Retina (tissue), 1 donor: ENCODE measurements at regions not wholly inside any gene's neighbourhood (a gene's known extent, or its start where the extent isn't known, plus 50 kb on each side); places are given as distances from the start of the nearest gene placed in this dataset.
"Not testable (repeated sequence)": the region's sequence is repeated elsewhere in the genome, so short reads cannot be mapped to it uniquely, and the experiment has no call there.

Experiments used
- DNase-seq: peaks from one replicate; pipeline ENCODE4 v3.0.0-alpha.2; 2016

DNA sequence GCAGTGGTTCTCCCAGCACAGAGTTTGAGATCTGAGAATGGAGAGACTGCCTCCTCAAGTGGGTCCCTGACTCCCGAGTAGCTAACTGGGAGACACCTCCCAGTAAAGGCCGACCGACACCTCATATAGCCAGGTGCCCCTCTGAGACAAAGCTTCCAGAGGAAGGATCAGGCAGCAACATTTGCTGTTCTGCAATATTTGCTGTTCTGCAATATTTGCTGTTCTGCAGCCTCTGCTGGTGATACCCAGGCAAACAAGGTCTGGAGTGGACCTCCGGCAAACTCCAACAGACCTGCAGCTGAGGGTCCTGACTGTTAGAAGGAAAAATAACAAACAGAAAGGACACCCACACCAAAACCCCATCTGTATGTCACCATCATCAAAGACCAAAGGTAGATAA lies 560.2 kb downstream of the SOX5 start:
- DNase-seq = not testable (repeated sequence)

DNA sequence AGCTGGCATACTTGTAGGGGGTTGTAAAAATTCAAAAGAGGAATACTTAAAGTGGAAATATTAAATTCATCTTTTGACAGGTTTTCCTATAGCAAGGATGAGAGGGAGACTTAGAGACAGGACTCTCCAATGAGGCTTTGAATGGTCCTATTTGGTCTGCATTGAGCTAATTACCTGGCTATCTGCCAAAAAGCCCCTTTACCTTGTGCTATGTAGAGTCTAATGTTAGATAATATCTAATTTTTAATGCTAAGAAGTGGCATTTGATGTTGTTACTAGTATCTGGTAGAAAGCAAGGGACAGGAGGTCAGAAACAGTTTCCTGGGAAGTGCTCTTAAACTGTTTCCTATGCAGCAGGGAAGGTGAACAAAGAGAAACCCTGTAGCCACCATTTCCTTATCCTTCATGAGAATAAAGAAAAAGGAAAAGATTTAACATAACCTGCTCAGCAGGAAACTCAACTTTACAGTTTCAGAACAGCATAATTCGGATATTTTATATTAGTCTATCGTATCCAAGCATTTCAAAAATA lies 550.0 kb downstream of the SOX5 start:
- no peak for DNase-seq

DNA sequence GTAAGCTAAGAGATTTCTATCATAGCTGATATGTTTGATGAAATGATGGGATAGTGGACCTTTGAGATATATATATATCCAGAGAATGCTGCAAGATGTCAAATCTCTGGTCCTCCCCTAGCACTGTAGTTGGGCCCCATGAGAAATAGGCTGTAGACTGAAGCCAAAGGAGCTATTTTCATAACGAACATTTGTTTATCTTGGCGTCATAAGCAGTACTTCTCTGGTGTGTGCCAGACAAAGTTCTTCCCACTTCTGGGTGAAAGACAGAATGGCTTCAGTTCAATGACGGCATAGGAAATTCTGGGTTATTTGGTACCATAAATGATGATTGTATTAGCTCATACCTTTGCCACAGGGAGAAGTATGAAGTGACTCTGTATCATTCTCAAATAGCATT lies 534.3 kb downstream of the SOX5 start:
- no peak for DNase-seq

DNA sequence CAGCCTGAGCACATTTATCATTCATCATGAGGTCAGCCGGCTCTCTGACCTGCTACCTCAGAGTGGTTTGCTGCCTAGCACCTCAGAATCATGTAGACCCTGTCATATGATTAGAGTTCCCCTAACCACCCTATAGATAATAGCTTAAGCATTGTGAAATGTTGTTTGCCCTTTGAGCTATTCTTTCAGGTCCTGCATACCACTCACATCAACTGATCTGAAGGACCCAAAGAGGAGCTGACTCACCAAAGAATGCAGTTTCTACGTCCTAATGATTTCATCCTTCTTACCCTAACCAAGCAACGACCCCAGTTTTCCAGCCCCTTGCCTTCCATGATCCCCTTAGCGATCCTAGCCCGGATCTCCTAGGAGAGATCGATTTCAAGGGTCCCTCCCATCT lies 527.9 kb downstream of the SOX5 start:
- DNase-seq = no peak

DNA sequence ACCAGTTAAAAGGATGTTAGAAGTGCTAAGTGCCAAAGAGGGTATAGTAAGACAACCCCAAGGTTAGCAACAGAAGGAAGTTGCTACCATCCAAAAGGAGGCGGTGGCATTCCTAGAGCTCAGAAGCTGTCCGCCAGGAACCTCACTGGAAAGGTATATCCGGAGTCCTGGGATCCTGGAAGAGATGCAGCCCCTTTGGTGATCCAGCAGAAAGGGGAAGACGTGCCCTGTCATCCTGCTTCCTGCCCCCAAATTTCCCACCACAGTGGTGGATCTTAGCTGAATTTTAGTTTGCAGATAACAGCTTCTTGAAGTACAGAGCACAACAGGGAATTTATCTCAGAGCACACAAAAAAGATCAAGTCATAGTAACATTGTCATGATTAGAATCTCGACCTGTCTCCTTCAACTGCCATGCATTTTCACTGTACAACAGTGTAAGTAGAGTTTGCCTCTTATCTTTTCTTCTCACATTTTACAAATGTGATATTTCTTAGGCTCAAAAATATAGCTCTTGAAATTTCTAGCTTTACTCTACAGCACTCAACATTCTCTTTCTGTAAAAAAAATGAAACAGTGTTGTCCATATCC lies 526.3 kb downstream of the SOX5 start:
- DNase-seq = no peak

DNA sequence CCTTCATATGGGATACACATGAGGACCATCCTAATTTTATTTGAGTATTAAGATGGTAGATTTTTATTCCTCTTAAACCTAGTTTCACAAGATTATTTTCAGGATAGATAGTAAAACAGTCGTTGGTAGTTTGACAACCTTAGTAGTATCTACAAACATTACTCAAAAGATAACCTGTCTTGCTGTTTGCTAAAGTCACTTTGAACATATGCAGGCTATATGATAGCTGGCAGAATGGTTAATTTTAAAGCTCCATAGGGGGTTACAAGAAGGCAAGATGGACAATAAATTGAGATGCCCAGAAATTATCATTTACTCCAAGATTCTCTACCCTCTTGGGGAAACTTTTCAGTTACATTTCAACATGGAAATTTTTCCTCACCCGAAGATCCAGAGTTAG lies 525.7 kb downstream of the SOX5 start:
- no peak for DNase-seq

DNA sequence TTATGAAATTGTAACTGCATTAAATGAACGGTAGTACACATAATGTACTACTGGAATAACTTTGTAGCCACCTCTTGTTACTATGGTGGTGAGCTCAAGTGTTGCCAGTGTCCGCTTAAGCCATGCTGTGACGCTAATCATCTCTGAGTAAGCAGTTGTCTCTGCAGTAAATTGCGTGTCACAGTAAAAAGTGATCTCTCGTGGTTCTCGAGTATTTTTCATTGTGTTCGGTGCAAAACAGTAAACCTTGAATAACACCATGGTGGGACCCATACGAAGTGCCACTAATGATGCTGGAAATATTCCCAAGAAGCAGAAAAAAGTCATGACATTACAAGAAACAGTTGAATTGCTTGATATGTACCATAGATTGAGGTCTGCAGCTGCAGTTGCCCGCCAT lies 524.8 kb downstream of the SOX5 start:
- no peak for DNase-seq

DNA sequence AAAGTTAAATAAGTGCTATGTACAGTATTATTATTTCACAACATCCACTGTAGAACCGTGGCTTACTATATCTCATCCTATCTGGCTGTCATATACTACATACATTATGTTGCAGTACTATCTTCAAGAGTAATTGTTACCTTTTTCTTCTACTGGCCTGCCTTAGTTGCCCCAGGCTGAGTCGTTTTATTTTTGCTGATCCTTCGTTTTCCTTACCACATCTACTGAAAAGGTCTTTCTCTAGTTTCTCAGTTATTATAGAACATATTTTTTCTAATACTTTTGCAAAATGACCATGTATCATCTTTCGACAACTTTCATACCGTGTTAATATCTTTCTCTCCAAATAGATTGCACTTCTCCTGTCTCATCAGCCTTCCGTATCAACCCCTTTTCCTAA lies 523.1 kb downstream of the SOX5 start:
- no peak for DNase-seq

DNA sequence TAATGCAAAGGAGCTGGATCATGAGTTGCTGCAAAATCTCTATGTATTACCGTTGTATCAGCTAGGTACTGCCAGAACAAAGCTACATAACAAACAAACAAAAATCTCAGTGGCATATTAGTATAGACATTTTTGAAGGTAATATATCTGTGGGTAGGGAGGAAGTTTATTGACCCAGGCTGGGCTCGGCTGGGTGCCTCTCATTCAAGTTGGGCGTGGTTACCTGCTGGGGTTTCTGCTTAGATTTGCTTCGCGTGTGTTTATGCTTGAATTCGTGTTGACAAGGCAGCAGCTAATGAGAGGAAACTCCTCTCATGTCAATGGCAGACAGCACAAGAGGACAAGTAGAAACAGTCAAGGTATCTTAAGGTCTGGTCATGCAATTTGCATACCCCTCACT lies 520.7 kb downstream of the SOX5 start:
- DNase-seq = no peak

DNA sequence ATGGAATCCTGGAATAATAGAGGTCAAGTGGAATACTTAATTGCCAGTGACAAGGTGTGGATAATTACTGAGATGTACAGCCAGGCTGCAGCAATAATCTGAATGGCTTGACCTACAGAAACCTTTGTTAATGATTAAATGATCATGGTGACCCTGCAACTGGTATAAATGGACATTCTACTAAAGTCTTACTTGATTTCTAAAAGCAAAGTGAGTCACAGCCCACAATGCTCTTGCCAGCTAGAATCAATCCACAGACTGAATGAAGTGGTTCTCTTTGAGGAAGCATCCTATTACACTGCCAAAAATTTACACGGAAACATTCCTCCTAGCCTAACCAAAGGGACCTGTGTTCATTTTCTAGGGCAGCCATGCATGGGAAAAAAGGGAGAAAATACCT lies 518.5 kb downstream of the SOX5 start:
- DNase-seq = peak; percentile 19

DNA sequence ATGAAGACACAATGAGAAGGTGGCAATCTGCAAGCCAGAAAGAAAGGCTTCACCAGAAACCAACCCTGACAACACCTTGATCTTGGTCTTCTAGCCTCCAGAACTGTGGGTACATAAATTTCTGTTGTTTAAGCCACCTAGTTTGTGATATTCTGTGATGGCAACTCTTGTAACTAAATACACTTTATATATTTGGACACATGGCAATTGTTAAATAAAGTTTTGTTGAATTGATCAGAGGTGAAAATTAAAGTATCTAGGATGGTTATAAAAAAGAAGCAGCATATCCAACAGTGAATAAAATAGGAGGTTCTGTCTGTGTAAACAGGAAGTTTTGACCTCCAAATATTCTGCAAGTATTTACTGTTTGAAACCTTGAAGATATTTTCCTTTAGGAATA lies 516.3 kb downstream of the SOX5 start:
- no peak for DNase-seq

DNA sequence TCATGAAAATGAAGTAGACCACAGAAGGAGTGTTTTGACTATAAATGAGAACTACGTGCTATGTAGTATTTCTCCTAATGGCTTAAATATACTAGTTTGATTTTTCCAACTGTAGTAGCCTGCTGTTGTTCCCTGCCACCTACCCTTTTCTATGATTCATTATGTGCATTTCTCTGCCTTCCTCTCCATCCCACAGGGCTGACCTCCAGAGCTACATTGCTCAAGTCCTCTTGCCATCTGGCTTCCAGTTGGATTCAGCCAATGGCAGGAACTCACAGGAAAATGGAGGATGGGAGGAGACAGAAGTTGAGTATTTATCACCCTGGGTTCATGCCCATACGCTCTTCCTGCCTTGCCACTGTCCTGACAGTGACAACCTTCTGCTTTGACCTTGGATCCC lies 515.3 kb downstream of the SOX5 start:
- DNase-seq = no peak

DNA sequence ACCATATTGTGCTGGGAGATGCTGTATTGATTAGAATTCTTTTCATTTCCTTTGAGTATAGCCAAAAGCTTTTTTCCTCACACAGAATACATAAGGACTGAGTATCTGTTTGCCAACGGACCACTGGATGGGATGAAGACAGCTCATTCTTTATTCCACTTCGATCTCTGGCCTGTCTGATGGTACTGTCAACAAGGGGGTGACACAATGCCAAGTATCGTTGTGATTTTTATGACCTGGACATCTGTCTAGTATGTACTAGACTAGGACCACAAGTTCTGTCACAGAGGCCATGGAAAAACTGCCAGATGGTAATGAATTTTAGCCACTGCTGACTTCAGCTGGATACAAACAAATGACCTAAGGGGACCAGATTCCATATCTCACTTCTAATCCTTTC lies 502.7 kb downstream of the SOX5 start:
- no peak for DNase-seq

DNA sequence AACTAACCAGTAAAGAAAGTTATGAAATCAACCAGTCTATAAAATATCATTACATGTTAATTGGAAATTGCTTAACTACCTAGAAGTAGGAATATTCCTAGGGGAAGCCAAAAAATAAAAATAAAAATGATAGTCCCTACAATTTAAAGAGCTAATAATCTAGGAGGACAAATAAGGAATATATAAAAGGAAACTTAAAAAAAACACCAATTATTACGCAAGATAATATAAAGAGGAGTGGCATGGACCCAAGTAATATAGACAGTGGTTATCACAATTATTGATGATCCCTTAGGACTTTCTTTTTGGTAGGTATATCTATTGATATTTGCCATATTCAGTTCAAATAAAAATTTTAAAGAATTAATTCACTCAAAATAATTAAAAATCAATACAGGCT lies 498.7 kb downstream of the SOX5 start:
- no peak for DNase-seq

DNA sequence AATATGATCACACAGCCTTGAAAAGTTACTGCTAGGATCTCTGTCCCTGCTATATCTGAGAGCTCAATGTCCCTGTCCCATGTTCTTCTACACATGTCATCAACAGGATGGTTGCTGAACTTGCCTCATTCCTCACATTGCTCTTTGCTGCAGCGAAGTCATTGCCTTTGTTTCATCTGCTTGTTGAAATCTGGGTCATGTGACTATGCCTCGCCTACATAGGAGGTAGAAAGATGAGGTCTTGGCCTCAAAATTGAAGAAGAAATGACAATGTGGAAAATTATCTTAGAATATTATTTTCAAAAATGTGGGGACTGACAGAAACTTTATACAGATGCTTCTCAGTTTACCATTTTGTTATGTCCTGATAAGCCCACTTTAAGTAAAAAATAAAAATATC lies 494.2 kb downstream of the SOX5 start:
- DNase-seq = no peak

DNA sequence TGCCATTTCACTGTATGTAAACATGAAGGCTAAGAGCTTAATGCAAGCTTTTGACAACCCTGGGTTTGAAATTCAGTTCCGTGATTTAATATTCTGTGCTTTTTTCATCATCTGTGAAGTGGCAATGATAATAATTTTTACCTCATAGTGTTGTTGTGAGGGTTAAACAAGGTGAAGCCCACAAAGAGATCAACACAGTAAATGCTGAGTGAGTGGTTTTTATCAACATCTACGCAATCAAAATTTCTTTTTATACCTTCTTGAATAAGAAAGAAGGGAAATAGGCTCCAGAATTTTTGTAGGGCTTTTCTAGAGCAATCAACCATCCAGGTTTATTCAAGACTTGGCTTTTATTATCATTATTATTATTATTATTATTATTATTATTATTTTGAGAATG lies 490.8 kb downstream of the SOX5 start:
- DNase-seq = no peak

DNA sequence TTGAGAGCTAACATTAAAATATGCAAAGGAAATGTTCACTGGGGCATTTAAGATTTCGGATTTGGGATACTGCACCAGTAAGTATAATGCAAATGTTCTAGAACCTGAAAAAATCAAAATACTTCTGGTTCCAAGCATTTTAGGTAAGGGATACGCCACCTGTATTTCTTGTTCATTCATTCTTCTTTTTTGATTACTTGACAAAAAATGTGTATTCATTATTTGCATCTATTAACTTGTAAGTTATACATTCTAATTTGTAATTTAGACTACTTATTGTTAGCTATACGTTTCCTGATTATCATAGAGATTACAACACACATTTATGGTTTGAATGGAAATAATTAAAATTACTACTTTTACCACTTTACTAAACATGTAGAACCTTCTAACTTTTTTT lies 486.9 kb downstream of the SOX5 start:
- DNase-seq = no peak

DNA sequence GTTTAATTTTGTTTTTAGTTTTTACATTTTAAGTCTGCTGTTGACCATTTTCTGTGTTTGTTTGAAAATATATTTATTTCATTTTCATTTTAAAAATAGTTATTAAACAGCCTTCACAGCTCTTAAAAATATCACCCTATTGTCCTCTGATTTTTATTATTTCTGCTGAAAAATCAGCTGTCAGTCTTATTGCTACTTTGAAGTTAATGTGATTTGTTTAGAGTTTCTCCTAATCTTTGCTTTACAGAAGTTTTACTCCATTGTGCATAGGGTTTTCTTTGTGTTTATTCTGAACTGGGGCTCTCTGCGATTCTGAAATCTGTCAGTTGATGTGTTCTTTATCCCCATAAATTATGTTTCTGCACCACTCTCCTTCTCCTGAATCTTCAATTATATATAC lies 486.3 kb downstream of the SOX5 start:
- DNase-seq = no peak

DNA sequence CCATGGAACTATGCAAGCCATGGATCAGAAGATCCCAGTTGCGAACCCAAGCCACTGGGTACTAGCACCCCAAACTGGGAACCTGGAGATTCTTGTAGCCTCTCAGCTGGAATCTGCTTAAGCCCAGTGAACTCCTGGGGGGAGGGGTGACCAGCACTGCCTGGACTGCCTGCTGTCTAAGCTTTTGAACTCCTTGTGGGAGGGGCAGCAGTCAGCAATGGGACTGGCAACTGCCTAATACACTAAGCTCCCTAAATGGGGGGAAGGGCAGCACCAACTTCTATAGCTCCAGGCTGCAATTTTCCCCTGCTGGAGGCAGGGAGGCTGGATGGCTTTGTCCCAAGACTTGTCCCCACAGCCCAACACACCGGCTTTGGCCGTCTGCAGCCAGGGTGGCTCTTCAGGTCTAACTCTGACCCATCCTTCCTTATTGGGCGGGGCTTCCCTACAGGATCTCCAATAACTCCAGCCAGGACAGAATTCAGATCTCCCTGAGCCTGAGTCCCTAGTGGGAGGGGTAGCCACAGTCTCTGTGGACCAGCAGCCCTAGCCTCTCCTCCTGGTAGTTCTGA lies 485.1 kb downstream of the SOX5 start:
- no peak for DNase-seq

DNA sequence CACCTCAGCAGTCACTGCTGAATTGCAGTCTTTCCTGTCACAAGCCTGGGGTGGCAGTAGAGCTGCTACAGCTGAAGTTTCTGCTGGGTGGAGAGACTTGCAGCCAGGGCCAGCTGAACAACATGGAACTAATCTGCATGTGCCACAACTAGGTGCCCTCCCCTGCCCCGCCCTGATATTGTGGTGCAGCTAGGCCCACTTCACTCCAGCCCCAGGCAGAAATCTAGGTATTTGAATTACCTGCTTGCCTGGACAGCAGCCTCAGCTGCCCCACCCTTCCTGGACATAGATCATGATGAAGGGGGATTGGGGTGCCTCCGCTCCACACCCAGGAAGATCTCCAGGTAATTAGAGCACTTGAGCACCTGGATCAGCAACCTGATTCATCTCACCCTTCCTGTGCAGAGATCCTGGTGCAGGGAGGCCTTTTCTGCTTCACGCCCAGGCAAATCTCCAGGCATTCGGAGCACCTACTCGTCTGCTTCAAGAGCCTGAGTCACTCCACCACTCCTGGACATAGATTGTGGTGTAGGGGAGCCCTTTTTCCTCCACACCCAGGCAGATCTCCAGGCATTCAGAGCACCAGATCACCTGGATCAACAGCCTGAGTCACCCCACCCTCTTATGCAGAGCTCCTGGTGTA lies 477.0 kb downstream of the SOX5 start:
- DNase-seq = no peak

DNA sequence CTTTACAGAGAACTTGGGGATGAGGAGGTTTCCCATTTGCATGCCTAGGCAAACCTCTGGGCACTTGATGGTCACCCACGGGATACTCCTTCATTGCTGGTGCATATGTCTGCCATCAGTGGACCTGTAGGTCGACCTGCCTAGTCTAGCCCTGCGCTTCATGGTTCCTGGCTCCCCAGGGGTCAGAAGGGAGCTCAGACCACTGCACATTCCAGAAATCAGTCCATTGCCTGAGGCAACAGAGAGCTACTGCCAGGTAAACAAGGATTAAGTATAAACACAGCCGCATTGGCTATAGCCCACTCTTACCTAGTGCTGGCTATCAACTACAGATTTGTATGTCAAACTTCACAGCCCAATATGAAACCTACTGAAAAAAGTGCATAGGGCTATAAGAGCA lies 476.4 kb downstream of the SOX5 start:
- no peak for DNase-seq

DNA sequence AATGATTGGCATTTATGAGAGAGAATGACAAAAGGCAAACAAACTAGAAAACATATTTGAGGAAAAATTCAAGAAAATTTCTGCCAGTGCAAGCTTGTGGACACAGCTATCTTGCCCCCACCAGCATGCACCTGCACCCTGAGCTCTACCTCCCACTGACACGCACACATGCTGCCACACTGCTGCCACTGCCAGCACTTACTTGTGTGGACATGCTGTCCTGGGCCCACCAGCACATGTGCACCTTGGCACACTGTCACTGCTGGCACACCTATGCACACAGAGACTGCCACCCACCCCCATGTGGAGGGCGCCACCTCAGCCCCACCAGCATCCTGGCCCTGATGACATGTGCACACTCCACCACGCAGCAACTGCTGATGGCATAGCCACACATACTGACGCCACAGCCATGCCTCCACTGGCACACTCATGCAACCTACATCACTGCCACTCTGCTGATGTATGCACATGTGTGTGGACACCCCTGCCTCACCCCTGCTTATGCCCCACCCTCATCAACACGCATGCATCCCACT lies 475.0 kb downstream of the SOX5 start:
- DNase-seq = no peak
